Osteoblast (primary cell): ENCODE measurements at regions not wholly inside any gene's neighbourhood (a gene's known extent, or its start where the extent isn't known, plus 50 kb on each side); places are given as distances from the start of the nearest gene placed in this dataset.

Source experiments
- DNase-seq: peaks from one replicate; pipeline ENCODE4 v3.0.0; 2011; ENCODE audit warnings: low spot score, mixed read lengths; ENCODE audit not compliant: insufficient read length; ENCODE audit errors: missing footprints
- H2AFZ ChIP-seq: 2 replicates; pipeline ENCODE4 v1.6.0; 2011; ENCODE audit warnings: mild to moderate bottlenecking, low read length
- H3K27ac ChIP-seq: 2 replicates; pipeline ENCODE4 v1.5.1; 2011; ENCODE audit warnings: mild to moderate bottlenecking, low read depth, low read length, moderate library complexity
- H3K27me3 ChIP-seq: 2 replicates; pipeline ENCODE4 v1.6.0; 2012; ENCODE audit warnings: mild to moderate bottlenecking, control low read depth, inconsistent platforms, low read length, moderate library complexity; ENCODE audit not compliant: insufficient read depth
- H3K36me3 ChIP-seq: 2 replicates; pipeline ENCODE4 v1.5.1; 2011; ENCODE audit warnings: mild to moderate bottlenecking, low read length, control low read depth, moderate library complexity; ENCODE audit not compliant: insufficient read depth
- H3K4me1 ChIP-seq: 2 replicates; pipeline ENCODE4 v1.5.1; 2011; ENCODE audit warnings: mild to moderate bottlenecking, low read length, control low read depth, moderate library complexity; ENCODE audit not compliant: insufficient read depth
- H3K4me2 ChIP-seq: 2 replicates; pipeline ENCODE4 v1.6.0; 2011; ENCODE audit warnings: mild to moderate bottlenecking, low read length; ENCODE audit not compliant: insufficient read depth
- H3K4me3 ChIP-seq: fragments of 200-600 bp; sonication (generic); 3 replicates; pipeline ENCODE4 v1.5.1; 2012; ENCODE audit warnings: mild to moderate bottlenecking, low read length, inconsistent platforms; ENCODE audit not compliant: insufficient read depth
- H3K79me2 ChIP-seq: 2 replicates; pipeline ENCODE4 v1.6.0; 2012; ENCODE audit warnings: mild to moderate bottlenecking, low read length, control low read depth, inconsistent platforms; ENCODE audit not compliant: insufficient read depth
- H3K9me3 ChIP-seq: 2 replicates; pipeline ENCODE4 v1.5.1; 2011; ENCODE audit warnings: low read depth, low read length, control low read depth
- H4K20me1 ChIP-seq: 2 replicates; pipeline ENCODE4 v1.6.0; 2012; ENCODE audit warnings: mild to moderate bottlenecking, low read length, control low read depth; ENCODE audit not compliant: insufficient read depth
- TF ChIP-seq, protein P1 (sequence below): IDR thresholded peaks from 2 replicates; pipeline ENCODE4 v1.5.1; 2011; ENCODE audit warnings: mild to moderate bottlenecking, low read depth, low read length, moderate library complexity; ENCODE audit errors: extremely low read depth

DNA sequence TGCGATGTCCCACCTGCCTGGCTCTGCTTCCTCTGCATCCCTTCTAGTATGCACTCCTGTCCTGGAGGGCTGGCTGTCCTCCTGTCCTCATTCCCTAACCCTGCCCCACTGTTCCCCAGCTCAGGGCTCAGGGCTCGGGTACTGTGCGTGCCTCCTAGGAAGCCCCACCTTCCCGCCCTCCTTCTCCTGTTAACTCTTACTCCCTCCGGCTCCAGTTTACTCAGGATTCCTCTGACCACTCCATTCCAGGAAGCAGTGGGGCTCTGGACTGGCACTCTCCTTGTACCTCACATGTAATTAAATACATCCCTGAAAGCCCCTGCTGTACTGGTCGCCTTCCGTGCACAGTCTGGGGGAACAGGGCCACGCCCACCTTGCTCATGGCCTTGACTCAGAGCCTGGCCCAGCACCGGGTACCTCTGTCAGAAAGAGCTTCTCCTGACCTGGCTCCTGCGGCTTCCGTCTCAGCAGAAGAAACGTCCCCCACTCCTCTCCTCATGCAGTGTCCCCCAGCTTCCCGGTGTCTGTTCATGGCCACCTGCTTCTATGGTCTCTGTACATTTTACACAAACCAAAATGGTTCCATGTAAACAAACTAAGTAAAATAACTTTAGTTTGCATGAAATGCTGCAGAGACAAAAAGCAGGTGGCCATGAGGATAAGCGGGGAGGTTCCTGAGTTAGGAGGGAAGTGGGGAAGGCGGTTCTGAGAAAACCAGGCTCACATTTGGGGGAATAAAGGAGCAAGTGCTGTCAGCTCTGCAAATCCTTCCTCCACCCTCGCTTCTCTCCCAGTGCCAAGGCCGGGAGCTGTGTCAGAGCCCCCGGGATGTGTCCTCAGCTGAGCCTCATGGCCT is 445.9 kb downstream of the BRD1 start:
- H3K9me3 ChIP-seq = no peaks in the 10 kb centered on the region
- no peak overlapping the region for H2AFZ ChIP-seq
- no peaks in the 10 kb centered on the region for H3K27me3 ChIP-seq
- no peaks in the 10 kb centered on the region for H3K79me2 ChIP-seq
- H3K27ac ChIP-seq = no peak overlapping the region
- H3K4me2 ChIP-seq = no peak overlapping the region
- no peak overlapping the region for H3K4me3 ChIP-seq
- DNase-seq = no peak
- H3K36me3 ChIP-seq = no peaks in the 10 kb centered on the region
- H3K4me1 ChIP-seq = no peaks in the 10 kb centered on the region
- no peaks in the 10 kb centered on the region for H4K20me1 ChIP-seq
- TF ChIP-seq, protein P1, sequence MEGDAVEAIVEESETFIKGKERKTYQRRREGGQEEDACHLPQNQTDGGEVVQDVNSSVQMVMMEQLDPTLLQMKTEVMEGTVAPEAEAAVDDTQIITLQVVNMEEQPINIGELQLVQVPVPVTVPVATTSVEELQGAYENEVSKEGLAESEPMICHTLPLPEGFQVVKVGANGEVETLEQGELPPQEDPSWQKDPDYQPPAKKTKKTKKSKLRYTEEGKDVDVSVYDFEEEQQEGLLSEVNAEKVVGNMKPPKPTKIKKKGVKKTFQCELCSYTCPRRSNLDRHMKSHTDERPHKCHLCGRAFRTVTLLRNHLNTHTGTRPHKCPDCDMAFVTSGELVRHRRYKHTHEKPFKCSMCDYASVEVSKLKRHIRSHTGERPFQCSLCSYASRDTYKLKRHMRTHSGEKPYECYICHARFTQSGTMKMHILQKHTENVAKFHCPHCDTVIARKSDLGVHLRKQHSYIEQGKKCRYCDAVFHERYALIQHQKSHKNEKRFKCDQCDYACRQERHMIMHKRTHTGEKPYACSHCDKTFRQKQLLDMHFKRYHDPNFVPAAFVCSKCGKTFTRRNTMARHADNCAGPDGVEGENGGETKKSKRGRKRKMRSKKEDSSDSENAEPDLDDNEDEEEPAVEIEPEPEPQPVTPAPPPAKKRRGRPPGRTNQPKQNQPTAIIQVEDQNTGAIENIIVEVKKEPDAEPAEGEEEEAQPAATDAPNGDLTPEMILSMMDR = no peak

DNA sequence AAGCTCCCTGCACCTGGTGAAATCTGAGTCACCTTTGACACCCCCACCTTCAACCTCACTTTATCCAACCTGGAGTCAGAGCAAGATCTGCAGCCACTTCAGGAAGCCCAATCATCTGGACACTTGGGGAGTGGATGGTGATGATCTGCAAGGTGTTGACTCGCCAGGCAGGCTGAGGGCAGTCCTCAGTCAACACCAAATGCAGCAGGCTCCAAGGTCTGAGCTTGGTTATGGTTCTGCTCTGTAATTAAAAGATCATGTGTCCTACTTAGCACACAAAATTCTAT is 446.9 kb downstream of the BRD1 start:
- no peaks in the 10 kb centered on the region for H3K9me3 ChIP-seq
- no peaks in the 10 kb centered on the region for H3K36me3 ChIP-seq
- H3K79me2 ChIP-seq = no peaks in the 10 kb centered on the region
- TF ChIP-seq, protein P1 = no peak
- H3K27me3 ChIP-seq = no peaks in the 10 kb centered on the region
- no peaks in the 10 kb centered on the region for H3K4me1 ChIP-seq
- no peak for DNase-seq
- H2AFZ ChIP-seq = no peak overlapping the region
- H3K27ac ChIP-seq = no peak overlapping the region
- no peaks in the 10 kb centered on the region for H4K20me1 ChIP-seq
- no peak overlapping the region for H3K4me2 ChIP-seq
- H3K4me3 ChIP-seq = no peak overlapping the region

DNA sequence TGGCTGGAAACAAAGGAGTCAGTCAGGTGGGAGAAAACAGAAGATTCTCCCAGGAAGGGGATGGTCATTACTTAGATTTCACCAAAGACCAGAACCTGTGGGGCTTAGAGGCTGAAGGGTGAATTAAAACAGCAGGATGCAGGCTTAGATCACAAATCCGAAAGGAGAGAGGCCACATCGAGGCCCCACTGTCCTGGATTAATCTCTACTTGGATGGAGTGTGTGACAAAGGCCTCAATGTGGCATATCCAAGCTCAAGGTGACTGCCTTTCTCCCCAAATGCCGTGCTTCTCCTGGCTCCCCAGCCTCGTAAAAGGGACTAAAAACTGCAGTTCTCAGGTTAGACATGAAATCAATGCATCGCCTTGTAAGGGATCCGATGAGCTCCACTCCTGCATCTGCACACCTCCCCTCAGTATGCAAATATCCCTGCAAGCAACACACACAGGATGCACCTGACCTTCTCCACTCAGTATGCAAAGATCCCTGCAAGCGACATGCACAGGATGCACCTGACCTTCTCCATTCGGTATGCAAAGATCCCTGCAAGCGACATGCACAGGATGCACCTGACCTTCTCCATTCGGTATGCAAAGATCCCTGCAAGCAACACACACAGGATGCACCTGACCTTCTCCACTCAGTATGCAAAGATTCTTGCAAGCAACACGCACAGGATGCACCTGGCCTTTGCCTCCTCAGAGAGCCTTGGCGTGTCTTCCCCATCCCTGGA is 447.4 kb downstream of the BRD1 start:
- TF ChIP-seq, protein P1 = no peak
- Histone ChIP-seq H3K9me3 (no peaks in the 10 kb centered on the region), H3K27me3 (no peaks in the 10 kb centered on the region)

DNA sequence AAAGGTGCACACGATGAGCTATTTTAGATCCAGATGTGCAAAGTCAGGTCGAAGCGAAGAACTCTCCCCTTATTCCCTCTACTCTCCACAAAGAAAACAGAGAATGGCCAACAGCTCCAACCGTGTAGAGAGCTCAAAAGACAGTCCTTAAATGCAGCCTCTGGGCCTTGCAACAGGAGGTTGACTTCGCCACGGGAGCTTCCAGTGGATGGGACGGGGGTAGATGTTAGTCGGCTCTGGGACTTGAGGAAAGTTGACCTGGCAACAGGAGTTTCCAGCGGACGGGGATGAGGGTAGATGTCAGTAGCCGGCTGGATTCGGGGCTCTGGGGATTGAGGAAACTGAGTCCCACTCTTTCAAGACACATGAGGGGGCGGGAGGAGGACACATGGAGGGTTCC is 450.4 kb downstream of the BRD1 start:
- H3K36me3 ChIP-seq = no peaks in the 10 kb centered on the region
- DNase-seq = no peak
- H3K4me2 ChIP-seq = no peak overlapping the region
- TF ChIP-seq, protein P1 = no peak
- no peaks in the 10 kb centered on the region for H3K79me2 ChIP-seq
- H2AFZ ChIP-seq = no peak overlapping the region
- no peaks in the 10 kb centered on the region for H4K20me1 ChIP-seq
- no peaks in the 10 kb centered on the region for H3K9me3 ChIP-seq
- H3K4me1 ChIP-seq = no peaks in the 10 kb centered on the region
- H3K4me3 ChIP-seq = no peak overlapping the region
- no peak overlapping the region for H3K27ac ChIP-seq
- no peaks in the 10 kb centered on the region for H3K27me3 ChIP-seq

More for the DNA sequence above, 447.4 kb downstream of the BRD1 start:
- no peak overlapping the region for H3K4me2 ChIP-seq
- H3K27ac ChIP-seq = no peak overlapping the region
- no peaks in the 10 kb centered on the region for H4K20me1 ChIP-seq
- H3K4me1 ChIP-seq = no peaks in the 10 kb centered on the region
- no peaks in the 10 kb centered on the region for H3K79me2 ChIP-seq
- no peaks in the 10 kb centered on the region for H3K36me3 ChIP-seq
- DNase-seq = no peak
- H2AFZ ChIP-seq = no peak overlapping the region
- no peak overlapping the region for H3K4me3 ChIP-seq
